ENCODE measurements at regions not wholly inside any gene's neighbourhood (a gene's known extent, or its start where the extent isn't known, plus 50 kb on each side); places are given as distances from the start of the nearest gene placed in this dataset.

DNA sequence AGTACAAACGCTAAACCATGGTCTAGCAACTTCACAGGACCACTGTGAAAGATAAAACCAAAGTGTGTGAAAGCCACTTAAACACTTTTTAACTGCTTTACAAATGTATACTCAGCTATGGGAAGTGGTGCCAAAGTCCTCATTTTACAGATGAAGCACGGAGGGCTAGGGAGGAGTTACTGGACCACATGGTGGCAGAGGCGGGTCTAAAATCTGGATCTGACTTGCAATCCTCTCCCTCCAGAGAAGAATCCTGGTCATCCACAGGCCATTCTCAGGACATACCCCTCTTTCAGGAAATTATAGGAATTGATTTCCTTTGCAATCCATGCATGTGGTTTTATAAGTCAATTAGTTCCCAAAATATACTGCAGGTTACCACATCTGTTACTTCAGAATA lies 84.6 kb upstream of the GYPC start:
- Histone ChIP-seq H2AFZ (ENCODE audit: insufficient read depth, low read depth, low read length, poor library complexity, severe bottlenecking) (no peak overlapping the region), H3K27ac (ENCODE audit: low read depth in 1 of 2, low read length in 2 of 2) (no peak overlapping the region), H3K79me2 (ENCODE audit: insufficient read depth, low read length) (no peaks in the 10 kb centered on the region), H3K4me1 (ENCODE audit: control insufficient read depth in 1 of 2, insufficient read depth in 2 of 2, low read length in 2 of 2) (no peaks in the 10 kb centered on the region), H3K4me3 (replicated peaks in 1 of 3; ENCODE audit: low read depth in 2 of 3, low read length in 3 of 3) (no peak overlapping the region), H4K20me1 (ENCODE audit: insufficient read depth, low read length) (no peaks in the 10 kb centered on the region), H3K4me2 (replicated peaks; ENCODE audit: extremely low read depth, low read length, poor library complexity, severe bottlenecking) (no peak overlapping the region), H3K9me3 (replicated peaks in 1 of 2; ENCODE audit: control insufficient read depth in 1 of 2, insufficient read depth in 1 of 2, low read length in 2 of 2) (no peaks in the 10 kb centered on the region), H3K27me3 (ENCODE audit: control insufficient read depth in 2 of 2, insufficient read depth in 2 of 2, low read length in 2 of 2) (no peaks in the 10 kb centered on the region), H3K9ac (ENCODE audit: insufficient read depth, low read length, poor library complexity, severe bottlenecking) (no peak overlapping the region), H3K36me3 (replicated peaks in 1 of 2; ENCODE audit: control insufficient read depth in 1 of 2, insufficient read depth in 2 of 2, low read length in 2 of 2) (no peaks in the 10 kb centered on the region)
- TF ChIP-seq, protein P1, sequence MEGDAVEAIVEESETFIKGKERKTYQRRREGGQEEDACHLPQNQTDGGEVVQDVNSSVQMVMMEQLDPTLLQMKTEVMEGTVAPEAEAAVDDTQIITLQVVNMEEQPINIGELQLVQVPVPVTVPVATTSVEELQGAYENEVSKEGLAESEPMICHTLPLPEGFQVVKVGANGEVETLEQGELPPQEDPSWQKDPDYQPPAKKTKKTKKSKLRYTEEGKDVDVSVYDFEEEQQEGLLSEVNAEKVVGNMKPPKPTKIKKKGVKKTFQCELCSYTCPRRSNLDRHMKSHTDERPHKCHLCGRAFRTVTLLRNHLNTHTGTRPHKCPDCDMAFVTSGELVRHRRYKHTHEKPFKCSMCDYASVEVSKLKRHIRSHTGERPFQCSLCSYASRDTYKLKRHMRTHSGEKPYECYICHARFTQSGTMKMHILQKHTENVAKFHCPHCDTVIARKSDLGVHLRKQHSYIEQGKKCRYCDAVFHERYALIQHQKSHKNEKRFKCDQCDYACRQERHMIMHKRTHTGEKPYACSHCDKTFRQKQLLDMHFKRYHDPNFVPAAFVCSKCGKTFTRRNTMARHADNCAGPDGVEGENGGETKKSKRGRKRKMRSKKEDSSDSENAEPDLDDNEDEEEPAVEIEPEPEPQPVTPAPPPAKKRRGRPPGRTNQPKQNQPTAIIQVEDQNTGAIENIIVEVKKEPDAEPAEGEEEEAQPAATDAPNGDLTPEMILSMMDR (IDR thresholded peaks at IDR 0.05): no peak
- intact Hi-C loops (cut with micrococcal nuclease): no loop called here
- Mint-ChIP-seq H3K4me1 (no peaks in the 10 kb centered on the region), H3K9me3 (peaks cover 0 to 4% (median 2%) of the 10 kb centered on the region in 7 donors), H3K27me3 (ENCODE audit: low read depth in 3 of 3) (peaks cover 0 to 2% (median 0%) of the 10 kb centered on the region in 3 donors), H3K27ac (no peak overlapping the region), H3K4me3 (no peak overlapping the region), H3K36me3 (no peaks in the 10 kb centered on the region)
- WGBS (ENCODE audit: insufficient coverage): no CpG with 5 or more reads among the region's 3 CpGs
- DNase-seq: no peak

DNA sequence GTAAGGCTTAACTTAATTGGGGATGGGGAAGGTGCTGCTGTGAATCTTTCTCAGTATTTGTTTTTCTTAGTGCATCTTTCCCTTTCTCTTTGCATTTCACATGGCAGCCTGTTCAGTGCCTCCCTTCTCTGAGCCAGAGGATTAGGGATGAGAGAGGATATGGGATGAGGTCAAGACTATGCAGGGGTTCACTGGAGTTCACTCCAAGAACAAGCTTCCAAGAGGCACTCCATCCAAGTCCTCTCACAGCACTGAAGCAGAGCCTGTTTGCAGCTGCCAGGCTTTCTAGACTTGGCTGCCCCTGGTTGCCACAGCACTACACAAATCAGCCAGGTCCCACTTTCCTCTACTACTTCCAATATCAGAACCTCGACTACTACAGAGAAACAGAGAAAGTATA lies 80.3 kb upstream of the GYPC start:
- no peak overlapping the region for H3K27ac ChIP-seq (ENCODE audit: low read depth in 1 of 2, low read length in 2 of 2)
- Mint-ChIP-seq H3K9me3 (peaks cover 0 to 2% (median 1%) of the 10 kb centered on the region in 7 donors), H3K27me3 (ENCODE audit: low read depth in 3 of 3) (peaks cover 0 to 2% (median 0%) of the 10 kb centered on the region in 3 donors), H3K4me1 (no peaks in the 10 kb centered on the region), H3K27ac (no peak overlapping the region), H3K4me3 (no peak overlapping the region), H3K36me3 (no peaks in the 10 kb centered on the region)
- H2AFZ ChIP-seq (ENCODE audit: insufficient read depth, low read depth, low read length, poor library complexity, severe bottlenecking): no peak overlapping the region
- H3K4me2 ChIP-seq (replicated peaks; ENCODE audit: extremely low read depth, low read length, poor library complexity, severe bottlenecking): no peak overlapping the region
- WGBS (ENCODE audit: insufficient coverage): no CpG with 5 or more reads among the region's 1 CpG
- no peaks in the 10 kb centered on the region for H3K27me3 ChIP-seq (ENCODE audit: control insufficient read depth in 2 of 2, insufficient read depth in 2 of 2, low read length in 2 of 2)
- H3K79me2 ChIP-seq (ENCODE audit: insufficient read depth, low read length): no peaks in the 10 kb centered on the region
- DNase-seq: no peak
- no peaks in the 10 kb centered on the region for H3K9me3 ChIP-seq (replicated peaks in 1 of 2; ENCODE audit: control insufficient read depth in 1 of 2, insufficient read depth in 1 of 2, low read length in 2 of 2)
- no peak overlapping the region for H3K9ac ChIP-seq (ENCODE audit: insufficient read depth, low read length, poor library complexity, severe bottlenecking)
- H4K20me1 ChIP-seq (ENCODE audit: insufficient read depth, low read length): no peaks in the 10 kb centered on the region
- no peak overlapping the region for H3K4me3 ChIP-seq (replicated peaks in 1 of 3; ENCODE audit: low read depth in 2 of 3, low read length in 3 of 3)
- no peaks in the 10 kb centered on the region for H3K36me3 ChIP-seq (replicated peaks in 1 of 2; ENCODE audit: control insufficient read depth in 1 of 2, insufficient read depth in 2 of 2, low read length in 2 of 2)
- TF ChIP-seq, protein P1 (IDR thresholded peaks at IDR 0.05): no peak
- no peaks in the 10 kb centered on the region for H3K4me1 ChIP-seq (ENCODE audit: control insufficient read depth in 1 of 2, insufficient read depth in 2 of 2, low read length in 2 of 2)
- intact Hi-C loops (cut with micrococcal nuclease): no loop called here
